GM12878 (cell line): ENCODE measurements at regions not wholly inside any gene's neighbourhood (a gene's known extent, or its start where the extent isn't known, plus 50 kb on each side); places are given as distances from the start of the nearest gene placed in this dataset.

Experiments used
- CREB1 ChIP-seq: IDR thresholded peaks from 2 replicates; pipeline ENCODE4 v1.6.1; 2012; ENCODE audit warnings: low read depth, mild to moderate bottlenecking, inconsistent platforms
- JUNB ChIP-seq: IDR thresholded peaks from 2 replicates; pipeline ENCODE4 v1.6.1; 2016; ENCODE audit warnings: antibody characterized with exemption, mild to moderate bottlenecking
- JUND ChIP-seq: IDR thresholded peaks from 2 replicates; pipeline ENCODE4 v1.6.1; 2012; ENCODE audit warnings: low read depth, mild to moderate bottlenecking, low read length, improper control_type of control experiment, moderate library complexity
- POLR2A ChIP-seq: IDR thresholded peaks from 2 replicates; pipeline ENCODE4 v1.6.1; 2011; ENCODE audit warnings: low read depth, mild to moderate bottlenecking, low read length
- ZNF217 ChIP-seq: fragments of 450-650 bp; IDR thresholded peaks from 2 replicates; pipeline ENCODE4 v1.6.1; 2017; ENCODE audit warnings: antibody characterized with exemption, mild to moderate bottlenecking
- ZNF274 ChIP-seq: IDR thresholded peaks from one replicate; pipeline ENCODE4 v1.8.0; 2011; ENCODE audit not compliant: insufficient read length, insufficient read depth
- ZNF384 ChIP-seq: IDR thresholded peaks from 2 replicates; pipeline ENCODE4 v1.6.1; 2012; ENCODE audit warnings: low read depth, mild to moderate bottlenecking, low read length, improper control_type of control experiment, borderline replicate concordance
- TF ChIP-seq, protein P1 (sequence below): IDR thresholded peaks from 2 replicates; pipeline ENCODE4 v1.6.1; 2012; ENCODE audit warnings: low read length, inconsistent platforms
- TF ChIP-seq, protein P2 (sequence below): fragments of 450-650 bp; IDR thresholded peaks from 2 replicates; pipeline ENCODE4 v1.6.1; 2018; ENCODE audit warnings: mild to moderate bottlenecking, low read depth, moderate library complexity; ENCODE audit not compliant: partially characterized antibody
- TF ChIP-seq, protein P3 (sequence below): IDR thresholded peaks from 2 replicates; pipeline ENCODE4 v1.6.1; 2011; ENCODE audit warnings: low read depth, low read length, improper control_type of control experiment, borderline replicate concordance
- TF ChIP-seq, protein P4 (sequence below): fragments of 450-650 bp; IDR thresholded peaks from 2 replicates; pipeline ENCODE4 v1.6.1; 2017; ENCODE audit warnings: mild to moderate bottlenecking, moderate library complexity

GRCh38 chr3:63060412-63060811 is 185.2 kb upstream of the CADPS start:
- TF ChIP-seq, protein P1, sequence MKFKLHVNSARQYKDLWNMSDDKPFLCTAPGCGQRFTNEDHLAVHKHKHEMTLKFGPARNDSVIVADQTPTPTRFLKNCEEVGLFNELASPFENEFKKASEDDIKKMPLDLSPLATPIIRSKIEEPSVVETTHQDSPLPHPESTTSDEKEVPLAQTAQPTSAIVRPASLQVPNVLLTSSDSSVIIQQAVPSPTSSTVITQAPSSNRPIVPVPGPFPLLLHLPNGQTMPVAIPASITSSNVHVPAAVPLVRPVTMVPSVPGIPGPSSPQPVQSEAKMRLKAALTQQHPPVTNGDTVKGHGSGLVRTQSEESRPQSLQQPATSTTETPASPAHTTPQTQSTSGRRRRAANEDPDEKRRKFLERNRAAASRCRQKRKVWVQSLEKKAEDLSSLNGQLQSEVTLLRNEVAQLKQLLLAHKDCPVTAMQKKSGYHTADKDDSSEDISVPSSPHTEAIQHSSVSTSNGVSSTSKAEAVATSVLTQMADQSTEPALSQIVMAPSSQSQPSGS = no peak
- TF ChIP-seq ZNF217 = no peak
- TF ChIP-seq, protein P2, sequence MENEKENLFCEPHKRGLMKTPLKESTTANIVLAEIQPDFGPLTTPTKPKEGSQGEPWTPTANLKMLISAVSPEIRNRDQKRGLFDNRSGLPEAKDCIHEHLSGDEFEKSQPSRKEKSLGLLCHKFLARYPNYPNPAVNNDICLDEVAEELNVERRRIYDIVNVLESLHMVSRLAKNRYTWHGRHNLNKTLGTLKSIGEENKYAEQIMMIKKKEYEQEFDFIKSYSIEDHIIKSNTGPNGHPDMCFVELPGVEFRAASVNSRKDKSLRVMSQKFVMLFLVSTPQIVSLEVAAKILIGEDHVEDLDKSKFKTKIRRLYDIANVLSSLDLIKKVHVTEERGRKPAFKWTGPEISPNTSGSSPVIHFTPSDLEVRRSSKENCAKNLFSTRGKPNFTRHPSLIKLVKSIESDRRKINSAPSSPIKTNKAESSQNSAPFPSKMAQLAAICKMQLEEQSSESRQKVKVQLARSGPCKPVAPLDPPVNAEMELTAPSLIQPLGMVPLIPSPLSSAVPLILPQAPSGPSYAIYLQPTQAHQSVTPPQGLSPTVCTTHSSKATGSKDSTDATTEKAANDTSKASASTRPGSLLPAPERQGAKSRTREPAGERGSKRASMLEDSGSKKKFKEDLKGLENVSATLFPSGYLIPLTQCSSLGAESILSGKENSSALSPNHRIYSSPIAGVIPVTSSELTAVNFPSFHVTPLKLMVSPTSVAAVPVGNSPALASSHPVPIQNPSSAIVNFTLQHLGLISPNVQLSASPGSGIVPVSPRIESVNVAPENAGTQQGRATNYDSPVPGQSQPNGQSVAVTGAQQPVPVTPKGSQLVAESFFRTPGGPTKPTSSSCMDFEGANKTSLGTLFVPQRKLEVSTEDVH = no peak
- TF ChIP-seq, protein P3, sequence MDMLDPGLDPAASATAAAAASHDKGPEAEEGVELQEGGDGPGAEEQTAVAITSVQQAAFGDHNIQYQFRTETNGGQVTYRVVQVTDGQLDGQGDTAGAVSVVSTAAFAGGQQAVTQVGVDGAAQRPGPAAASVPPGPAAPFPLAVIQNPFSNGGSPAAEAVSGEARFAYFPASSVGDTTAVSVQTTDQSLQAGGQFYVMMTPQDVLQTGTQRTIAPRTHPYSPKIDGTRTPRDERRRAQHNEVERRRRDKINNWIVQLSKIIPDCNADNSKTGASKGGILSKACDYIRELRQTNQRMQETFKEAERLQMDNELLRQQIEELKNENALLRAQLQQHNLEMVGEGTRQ = no peak
- no peak for TF ChIP-seq JUND
- TF ChIP-seq, protein P4, sequence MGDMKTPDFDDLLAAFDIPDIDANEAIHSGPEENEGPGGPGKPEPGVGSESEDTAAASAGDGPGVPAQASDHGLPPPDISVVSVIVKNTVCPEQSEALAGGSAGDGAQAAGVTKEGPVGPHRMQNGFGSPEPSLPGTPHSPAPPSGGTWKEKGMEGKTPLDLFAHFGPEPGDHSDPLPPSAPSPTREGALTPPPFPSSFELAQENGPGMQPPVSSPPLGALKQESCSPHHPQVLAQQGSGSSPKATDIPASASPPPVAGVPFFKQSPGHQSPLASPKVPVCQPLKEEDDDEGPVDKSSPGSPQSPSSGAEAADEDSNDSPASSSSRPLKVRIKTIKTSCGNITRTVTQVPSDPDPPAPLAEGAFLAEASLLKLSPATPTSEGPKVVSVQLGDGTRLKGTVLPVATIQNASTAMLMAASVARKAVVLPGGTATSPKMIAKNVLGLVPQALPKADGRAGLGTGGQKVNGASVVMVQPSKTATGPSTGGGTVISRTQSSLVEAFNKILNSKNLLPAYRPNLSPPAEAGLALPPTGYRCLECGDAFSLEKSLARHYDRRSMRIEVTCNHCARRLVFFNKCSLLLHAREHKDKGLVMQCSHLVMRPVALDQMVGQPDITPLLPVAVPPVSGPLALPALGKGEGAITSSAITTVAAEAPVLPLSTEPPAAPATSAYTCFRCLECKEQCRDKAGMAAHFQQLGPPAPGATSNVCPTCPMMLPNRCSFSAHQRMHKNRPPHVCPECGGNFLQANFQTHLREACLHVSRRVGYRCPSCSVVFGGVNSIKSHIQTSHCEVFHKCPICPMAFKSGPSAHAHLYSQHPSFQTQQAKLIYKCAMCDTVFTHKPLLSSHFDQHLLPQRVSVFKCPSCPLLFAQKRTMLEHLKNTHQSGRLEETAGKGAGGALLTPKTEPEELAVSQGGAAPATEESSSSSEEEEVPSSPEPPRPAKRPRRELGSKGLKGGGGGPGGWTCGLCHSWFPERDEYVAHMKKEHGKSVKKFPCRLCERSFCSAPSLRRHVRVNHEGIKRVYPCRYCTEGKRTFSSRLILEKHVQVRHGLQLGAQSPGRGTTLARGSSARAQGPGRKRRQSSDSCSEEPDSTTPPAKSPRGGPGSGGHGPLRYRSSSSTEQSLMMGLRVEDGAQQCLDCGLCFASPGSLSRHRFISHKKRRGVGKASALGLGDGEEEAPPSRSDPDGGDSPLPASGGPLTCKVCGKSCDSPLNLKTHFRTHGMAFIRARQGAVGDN = no peak
- TF ChIP-seq JUNB = no peak
- no peak for TF ChIP-seq ZNF274
- TF ChIP-seq POLR2A = no peak
- no peak for TF ChIP-seq CREB1
- TF ChIP-seq ZNF384 = no peak
